GM19372 (cell line): ENCODE measurements at regions not wholly inside any gene's neighbourhood (a gene's known extent, or its start where the extent isn't known, plus 50 kb on each side); places are given as distances from the start of the nearest gene placed in this dataset.

Experiments
- ATAC-seq: cut with Tn5 transposase; IDR thresholded peaks from one replicate; pipeline ENCODE4 v1.9.1; 2021; ENCODE audit warnings: mild to moderate bottlenecking, low read depth, moderate library complexity; ENCODE audit not compliant: unreplicated experiment

- no peak for ATAC-seq
These were observed 85.6 kb downstream of the CD8B2 start for GRCh38 chr2:106572541-106573450.

GRCh38 chr2:106573773-106574172 is 86.6 kb downstream of the CD8B2 start:
- no peak for ATAC-seq

GRCh38 chr2:106575955-106576354 is 88.8 kb downstream of the CD8B2 start:
- no peak for ATAC-seq

GRCh38 chr2:106577255-106577651 is 90.1 kb downstream of the CD8B2 start:
- no peak for ATAC-seq

- no peak for ATAC-seq
These were observed 92.6 kb downstream of the CD8B2 start for GRCh38 chr2:106579750-106580197.

GRCh38 chr2:106580241-106580640 is 93.1 kb downstream of the CD8B2 start:
- no peak for ATAC-seq

GRCh38 chr2:106581328-106581727 is 94.2 kb downstream of the CD8B2 start:
- ATAC-seq: no peak

GRCh38 chr2:106581755-106582147 is 94.6 kb downstream of the CD8B2 start:
- ATAC-seq: no peak

GRCh38 chr2:106582148-106583143 is 95.3 kb downstream of the CD8B2 start:
- ATAC-seq: peak; percentile 63

GRCh38 chr2:106584304-106584954 is 97.3 kb downstream of the CD8B2 start:
- no peak for ATAC-seq

GRCh38 chr2:106596844-106597243 is 109.7 kb downstream of the CD8B2 start:
- ATAC-seq: no peak

- no peak for ATAC-seq
These were observed 112.4 kb downstream of the CD8B2 start for GRCh38 chr2:106599540-106599939.

GRCh38 chr2:106602042-106602441 is 114.9 kb downstream of the CD8B2 start:
- no peak for ATAC-seq

- ATAC-seq: no peak
These were observed 119.5 kb downstream of the CD8B2 start for GRCh38 chr2:106606652-106607051.

- ATAC-seq: no peak
These were observed 120.2 kb downstream of the CD8B2 start for GRCh38 chr2:106607371-106607770.

GRCh38 chr2:106609780-106610179 is 122.6 kb downstream of the CD8B2 start:
- no peak for ATAC-seq

GRCh38 chr2:106614511-106615291 is 127.5 kb downstream of the CD8B2 start:
- ATAC-seq: no peak

- no peak for ATAC-seq
These were observed 131.4 kb downstream of the CD8B2 start for GRCh38 chr2:106618614-106619013.

- no peak for ATAC-seq
These were observed 136.3 kb downstream of the CD8B2 start for GRCh38 chr2:106623456-106623855.
